A673 (cell line): ENCODE measurements at regions not wholly inside any gene's neighbourhood (a gene's known extent, or its start where the extent isn't known, plus 50 kb on each side); places are given as distances from the start of the nearest gene placed in this dataset.

Experiments
- BruUV-seq: library from RNA; stranded (reverse); fragments of 400-500 nt; replicated peaks from 2 replicates; lab custom pipeline; 2021; lab: Mats Ljungman, UMichigan
- CTCF ChIA-PET: fragments of 300-600 bp; sonication (Branson Sonifier 250); formaldehyde crosslinking; loops from one replicate; lab custom pipeline; 2022; ENCODE audit warnings: antibody characterized with exemption; lab: Charles Lee
- POLR2A ChIA-PET: fragments of 300-600 bp; sonication (Branson Sonifier 250); formaldehyde crosslinking; loops from one replicate; lab custom pipeline; 2022; ENCODE audit warnings: antibody characterized with exemption; ENCODE audit not compliant: low non-redundant PET; lab: Charles Lee
- DNase-seq: peaks from one replicate; pipeline ENCODE4 v3.0.0-alpha.2; 2015; ENCODE audit warnings: low spot score
- H3K27ac ChIP-seq: fragments of 200-600 bp; sonication (generic); 2 replicates; pipeline ENCODE4 v1.5.1; 2016; ENCODE audit warnings: mixed run types, low read depth, mild to moderate bottlenecking, mixed read lengths, antibody characterized with exemption, low read length; ENCODE audit not compliant: poor library complexity, severe bottlenecking
- H3K27me3 ChIP-seq: fragments of 200-600 bp; sonication (generic); replicated peaks from 2 replicates; pipeline ENCODE4 v1.6.1; 2017; ENCODE audit warnings: mixed run types, low read depth, mild to moderate bottlenecking, mixed read lengths, antibody characterized with exemption, low read length; ENCODE audit not compliant: insufficient read depth, poor library complexity
- H3K36me3 ChIP-seq: fragments of 200-600 bp; sonication (generic); 2 replicates; pipeline ENCODE4 v1.6.1; 2016; ENCODE audit warnings: mixed run types, mild to moderate bottlenecking, mixed read lengths, antibody characterized with exemption, low read length; ENCODE audit not compliant: insufficient read depth, poor library complexity, severe bottlenecking
- H3K4me1 ChIP-seq: fragments of 200-600 bp; sonication (generic); 2 replicates; pipeline ENCODE4 v1.6.1; 2017; ENCODE audit warnings: mixed run types, mild to moderate bottlenecking, mixed read lengths, antibody characterized with exemption, low read length; ENCODE audit not compliant: insufficient read depth, poor library complexity, severe bottlenecking
- H3K4me3 ChIP-seq: fragments of 200-600 bp; sonication (generic); 2 replicates; pipeline ENCODE4 v1.5.1; 2016; ENCODE audit warnings: low read depth, mixed run types, mild to moderate bottlenecking, mixed read lengths, low read length; ENCODE audit not compliant: poor library complexity, severe bottlenecking
- H3K9me3 ChIP-seq: fragments of 200-600 bp; sonication (generic); 2 replicates; pipeline ENCODE4 v1.6.1; 2016; ENCODE audit warnings: mixed run types, low read depth, mild to moderate bottlenecking, mixed read lengths, antibody characterized with exemption, low read length; ENCODE audit not compliant: poor library complexity, severe bottlenecking
- EZH2 ChIP-seq: fragments of 200-600 bp; sonication (generic); IDR thresholded peaks from 2 replicates; pipeline ENCODE4 v1.6.1; 2017; ENCODE audit warnings: borderline replicate concordance, low read depth, mild to moderate bottlenecking, mixed read lengths, antibody characterized with exemption, low read length; ENCODE audit not compliant: poor library complexity, severe bottlenecking
- intact Hi-C: fragments of 100-400 bp; cut with micrococcal nuclease; formaldehyde crosslinking; loops from one replicate; pipeline ENCODE4 v1.10.0; 2022; ENCODE audit not compliant: unreplicated experiment
- TF ChIP-seq, protein P1 (sequence below): fragments of 300-800, 200-600 bp; sonication (generic); conservative IDR thresholded peaks from 2 replicates; pipeline ENCODE4 v1.5.1; 2017; ENCODE audit warnings: low read depth, mild to moderate bottlenecking, antibody characterized with exemption, low read length, moderate library complexity, mixed read lengths

DNA sequence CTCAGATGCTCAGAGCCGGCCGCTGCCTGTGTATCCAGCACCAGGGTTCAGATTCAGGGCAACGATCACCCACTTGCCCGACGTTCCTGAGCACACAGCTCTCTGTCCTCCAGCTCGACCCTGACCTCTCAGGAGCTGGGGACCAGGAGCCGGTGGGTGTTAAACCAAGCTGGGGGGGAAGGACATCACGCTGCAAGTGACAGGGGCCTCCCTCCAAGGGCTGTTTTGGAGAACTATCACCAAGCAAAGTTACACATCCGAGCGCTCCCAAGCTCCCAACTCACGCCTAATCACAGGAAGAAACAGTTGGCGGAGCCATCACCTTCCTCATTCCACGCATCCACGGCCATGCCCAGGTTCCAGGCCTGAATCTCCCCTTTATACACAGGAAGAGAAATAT, 51.5 kb upstream of the ZNF354A start:
- Histone ChIP-seq H3K27me3 (no peaks in the 10 kb centered on the region), H3K4me1 (no peaks in the 10 kb centered on the region), H3K36me3 (no peaks in the 10 kb centered on the region), H3K4me3 (no peak overlapping the region), H3K27ac (no peak overlapping the region), H3K9me3 (no peaks in the 10 kb centered on the region)
- no TSS peak for BruUV-seq
- POLR2A ChIA-PET, result interaction anchor here (0.7 kb wide), 1 partner anchor 278 kb away, joined by 3 read pairs; no protein-coding TSS in a partner anchor
- intact Hi-C loops, result no loop called here
- DNase-seq, result no peak
- CTCF ChIA-PET, result no interaction called here
- TF ChIP-seq, protein P1, sequence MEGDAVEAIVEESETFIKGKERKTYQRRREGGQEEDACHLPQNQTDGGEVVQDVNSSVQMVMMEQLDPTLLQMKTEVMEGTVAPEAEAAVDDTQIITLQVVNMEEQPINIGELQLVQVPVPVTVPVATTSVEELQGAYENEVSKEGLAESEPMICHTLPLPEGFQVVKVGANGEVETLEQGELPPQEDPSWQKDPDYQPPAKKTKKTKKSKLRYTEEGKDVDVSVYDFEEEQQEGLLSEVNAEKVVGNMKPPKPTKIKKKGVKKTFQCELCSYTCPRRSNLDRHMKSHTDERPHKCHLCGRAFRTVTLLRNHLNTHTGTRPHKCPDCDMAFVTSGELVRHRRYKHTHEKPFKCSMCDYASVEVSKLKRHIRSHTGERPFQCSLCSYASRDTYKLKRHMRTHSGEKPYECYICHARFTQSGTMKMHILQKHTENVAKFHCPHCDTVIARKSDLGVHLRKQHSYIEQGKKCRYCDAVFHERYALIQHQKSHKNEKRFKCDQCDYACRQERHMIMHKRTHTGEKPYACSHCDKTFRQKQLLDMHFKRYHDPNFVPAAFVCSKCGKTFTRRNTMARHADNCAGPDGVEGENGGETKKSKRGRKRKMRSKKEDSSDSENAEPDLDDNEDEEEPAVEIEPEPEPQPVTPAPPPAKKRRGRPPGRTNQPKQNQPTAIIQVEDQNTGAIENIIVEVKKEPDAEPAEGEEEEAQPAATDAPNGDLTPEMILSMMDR, result no peak
- no peak for TF ChIP-seq EZH2

DNA sequence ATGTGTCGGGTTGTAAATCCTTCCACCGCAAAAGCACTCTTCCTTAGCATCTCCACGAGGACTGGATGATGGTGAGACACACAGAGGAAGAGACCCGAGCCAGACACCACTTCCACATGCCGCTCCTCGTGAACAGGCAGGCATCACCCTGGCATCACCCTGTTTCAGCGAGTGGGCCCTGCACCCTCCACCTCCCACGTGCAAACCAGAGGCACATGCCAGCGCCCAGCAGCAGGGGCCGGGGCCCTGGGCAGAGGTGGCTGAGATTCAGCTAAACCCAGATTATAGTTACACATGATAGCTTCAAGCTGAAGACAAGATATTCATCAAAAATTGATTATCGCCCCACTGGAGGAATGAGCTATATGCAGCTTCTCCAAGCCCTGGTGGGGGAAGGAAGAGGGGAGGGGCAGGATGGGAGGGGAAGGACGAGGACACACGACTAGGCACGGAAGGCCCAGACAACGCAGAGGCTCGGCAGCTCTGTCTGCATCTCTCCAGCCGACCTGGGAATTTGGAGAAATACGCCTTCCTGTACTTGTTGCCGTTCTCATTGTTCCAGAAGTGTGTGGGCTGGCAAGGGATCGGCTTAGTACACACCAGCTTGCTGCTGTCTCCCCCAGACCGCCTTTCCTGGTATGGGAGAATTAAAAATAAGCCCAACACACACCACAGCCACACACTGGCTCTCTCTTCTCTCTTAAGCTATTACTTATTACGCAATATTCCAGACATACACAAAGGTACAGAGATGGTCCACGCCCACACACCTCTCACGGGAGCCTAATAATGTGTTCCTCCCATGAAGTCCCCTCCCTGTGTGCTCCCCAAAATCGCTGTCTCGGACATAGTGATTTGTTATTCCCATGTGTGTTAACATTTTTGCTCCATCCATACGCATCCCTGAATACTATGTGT, 50.4 kb upstream of the ZNF354A start:
- ChIA-PET CTCF (no interaction called here), POLR2A (no interaction called here)
- H3K27ac ChIP-seq, result no peak overlapping the region
- no peak overlapping the region for H3K4me3 ChIP-seq
- no peaks in the 10 kb centered on the region for H3K36me3 ChIP-seq
- no peaks in the 10 kb centered on the region for H3K9me3 ChIP-seq
- no peaks in the 10 kb centered on the region for H3K4me1 ChIP-seq
- no peaks in the 10 kb centered on the region for H3K27me3 ChIP-seq
- no peak for TF ChIP-seq EZH2
- TF ChIP-seq, protein P1, result no peak
- no peak for DNase-seq
- no TSS peak for BruUV-seq
- intact Hi-C loops, result no loop called here
